Loucy (cell line): ENCODE measurements at regions not wholly inside any gene's neighbourhood (a gene's known extent, or its start where the extent isn't known, plus 50 kb on each side); places are given as distances from the start of the nearest gene placed in this dataset.
"Not testable (repeated sequence)": the region's sequence is repeated elsewhere in the genome, so short reads cannot be mapped to it uniquely, and the experiment has no call there.

ENCODE experiments used
- H2AFZ ChIP-seq: fragments of 200-600 bp; sonication (generic); 2 replicates; pipeline ENCODE4 v1.6.0; 2016; ENCODE audit warnings: antibody characterized with exemption, mild to moderate bottlenecking, low read length, moderate library complexity
- H3F3A ChIP-seq: fragments of 200-600 bp; 2 replicates; pipeline ENCODE4 v1.6.0; 2016; ENCODE audit warnings: antibody characterized with exemption, low read depth, mild to moderate bottlenecking
- H3K27me3 ChIP-seq: fragments of 200-600 bp; sonication (generic); 2 replicates; pipeline ENCODE4 v1.6.1; 2014; ENCODE audit warnings: low read length, mild to moderate bottlenecking; ENCODE audit not compliant: insufficient read depth, poor library complexity, severe bottlenecking
- H3K36me3 ChIP-seq: fragments of 200-600 bp; sonication (generic); 2 replicates; pipeline ENCODE4 v1.6.1; 2016; ENCODE audit warnings: low read length; ENCODE audit not compliant: insufficient read depth
- H3K4me1 ChIP-seq: fragments of 200-600 bp; sonication (generic); 2 replicates; pipeline ENCODE4 v1.5.1; 2014; ENCODE audit warnings: low read length, mild to moderate bottlenecking; ENCODE audit not compliant: insufficient read depth, poor library complexity, severe bottlenecking
- H3K4me2 ChIP-seq: fragments of 200-600 bp; sonication (generic); 2 replicates; pipeline ENCODE4 v1.6.0; 2014; ENCODE audit warnings: antibody characterized with exemption, low read length, low read depth, mild to moderate bottlenecking; ENCODE audit not compliant: poor library complexity, severe bottlenecking
- H3K4me3 ChIP-seq: fragments of 200-600 bp; sonication (generic); 2 replicates; pipeline ENCODE4 v1.5.1; 2014; ENCODE audit warnings: low read length, mild to moderate bottlenecking, mixed read lengths; ENCODE audit not compliant: poor library complexity, severe bottlenecking
- H3K79me2 ChIP-seq: fragments of 200-600 bp; sonication (generic); 2 replicates; pipeline ENCODE4 v1.6.1; 2014; ENCODE audit warnings: low read length; ENCODE audit not compliant: insufficient read depth
- H3K9ac ChIP-seq: fragments of 200-600 bp; sonication (generic); 2 replicates; pipeline ENCODE4 v1.6.0; 2014; ENCODE audit warnings: mild to moderate bottlenecking, low read depth, low read length, moderate library complexity; ENCODE audit not compliant: poor library complexity, severe bottlenecking
- H3K9me2 ChIP-seq: fragments of 200-600 bp; sonication (generic); replicated peaks from 2 replicates; pipeline ENCODE4 v1.6.1; 2016; ENCODE audit warnings: low read depth, low read length, mixed read lengths
- H3K9me3 ChIP-seq: fragments of 200-600 bp; sonication (generic); 2 replicates; pipeline ENCODE4 v1.6.1; 2014; ENCODE audit warnings: mild to moderate bottlenecking, antibody characterized with exemption, low read length, low read depth; ENCODE audit not compliant: insufficient read depth
- H4K20me1 ChIP-seq: fragments of 200-600 bp; sonication (generic); 2 replicates; pipeline ENCODE4 v1.6.0; 2014; ENCODE audit warnings: antibody characterized with exemption, low read length, mild to moderate bottlenecking; ENCODE audit not compliant: insufficient read depth, poor library complexity, severe bottlenecking
- CTCF ChIP-seq: fragments of 200-600 bp; sonication (generic); conservative IDR thresholded peaks from 2 replicates; pipeline ENCODE4 v1.5.1; 2014; ENCODE audit warnings: mild to moderate bottlenecking, antibody characterized with exemption, low read length
- EZH2phosphoT487 ChIP-seq: fragments of 200-600 bp; IDR thresholded peaks from 2 replicates; pipeline ENCODE4 v1.6.1; 2018; ENCODE audit warnings: antibody characterized with exemption, mild to moderate bottlenecking, moderate library complexity, borderline replicate concordance

- H4K20me1 ChIP-seq, result no peaks in the 10 kb centered on the region
Observed at GRCh38 chr5:18465833-18466681, 831.8 kb downstream of the TAF11L14 start.

GRCh38 chr5:18466731-18467130 is 832.5 kb downstream of the TAF11L14 start:
- no peaks in the 10 kb centered on the region for H3K9me2 ChIP-seq

More at GRCh38 chr5:18465833-18466681, 831.8 kb downstream of the TAF11L14 start:
- Histone ChIP-seq H3K9me2 (no peaks in the 10 kb centered on the region), H3K9me3 (no peaks in the 10 kb centered on the region), H3F3A (no peaks in the 10 kb centered on the region), H3K4me3 (no peak overlapping the region), H3K4me2 (no peak overlapping the region), H3K4me1 (no peaks in the 10 kb centered on the region), H3K36me3 (no peaks in the 10 kb centered on the region), H3K79me2 (no peaks in the 10 kb centered on the region), H3K27me3 (no peaks in the 10 kb centered on the region), H2AFZ (no peak overlapping the region), H3K9ac (no peak overlapping the region)
- TF ChIP-seq CTCF (peak; percentile 90), EZH2phosphoT487 (no peak)

GRCh38 chr5:18471791-18472190 is 837.5 kb downstream of the TAF11L14 start:
- H3K27me3 ChIP-seq, H3K9me2 ChIP-seq, H3K79me2 ChIP-seq, H3K9ac ChIP-seq, H3K4me1 ChIP-seq, H2AFZ ChIP-seq, H3K9me3 ChIP-seq, H3K4me3 ChIP-seq, H3F3A ChIP-seq, H3K4me2 ChIP-seq, H4K20me1 ChIP-seq, H3K36me3 ChIP-seq: not testable (repeated sequence)

More at GRCh38 chr5:18466731-18467130, 832.5 kb downstream of the TAF11L14 start:
- Histone ChIP-seq H3K27me3 (no peaks in the 10 kb centered on the region), H3K36me3 (no peaks in the 10 kb centered on the region), H3K4me3 (no peak overlapping the region), H3K79me2 (no peaks in the 10 kb centered on the region), H2AFZ (no peak overlapping the region), H4K20me1 (no peaks in the 10 kb centered on the region), H3K9me3 (no peaks in the 10 kb centered on the region), H3K9ac (no peak overlapping the region), H3K4me1 (no peaks in the 10 kb centered on the region), H3F3A (no peaks in the 10 kb centered on the region), H3K4me2 (no peak overlapping the region)
- TF ChIP-seq EZH2phosphoT487, result no peak
- TF ChIP-seq CTCF, result no peak

GRCh38 chr5:18483451-18483850 is 849.2 kb downstream of the TAF11L14 start:
- Histone ChIP-seq H4K20me1 (no peaks in the 10 kb centered on the region), H3K27me3 (no peaks in the 10 kb centered on the region), H2AFZ (no peak overlapping the region), H3K4me3 (no peak overlapping the region), H3K9me3 (no peaks in the 10 kb centered on the region), H3K9ac (no peak overlapping the region), H3K79me2 (no peaks in the 10 kb centered on the region), H3K4me2 (no peak overlapping the region), H3K9me2 (no peaks in the 10 kb centered on the region), H3K4me1 (no peaks in the 10 kb centered on the region), H3K36me3 (no peaks in the 10 kb centered on the region), H3F3A (no peaks in the 10 kb centered on the region)
- no peak for TF ChIP-seq EZH2phosphoT487
- no peak for TF ChIP-seq CTCF
